Natural killer cell (primary cell): ENCODE measurements at regions not wholly inside any gene's neighbourhood (a gene's known extent, or its start where the extent isn't known, plus 50 kb on each side); places are given as distances from the start of the nearest gene placed in this dataset.
"Not testable (repeated sequence)": the region's sequence is repeated elsewhere in the genome, so short reads cannot be mapped to it uniquely, and the experiment has no call there.

Experiments
- ATAC-seq, 3 donors: fragments of 150-1000 bp in 2 of 3; fragments of 200-7000 bp in 1 of 3; cut with Tn5 transposase; 1 replicate in 1 of 3; 2 replicates in 2 of 3; pipeline ENCODE4 v1.10.0; 2021; ENCODE audit warnings: mild to moderate bottlenecking in 2 of 3, moderate library complexity in 2 of 3
- DNase-seq, 2 donors: peaks; one replicate each; pipeline versions ENCODE4 v3.0.0 to v3.0.0-alpha.2; 2013 to 2021; ENCODE audit warnings: mixed read lengths in 1 of 2
- H3K27ac ChIP-seq: one replicate; pipeline ENCODE4 v1.5.1; 2013; ENCODE audit warnings: mild to moderate bottlenecking, low read length
- H3K27me3 ChIP-seq: one replicate; pipeline ENCODE4 v1.6.1; 2013; ENCODE audit warnings: low read length; ENCODE audit not compliant: control insufficient read depth, insufficient read depth
- H3K36me3 ChIP-seq: one replicate; pipeline ENCODE4 v1.6.1; 2013; ENCODE audit warnings: low read length; ENCODE audit not compliant: control insufficient read depth, insufficient read depth
- H3K4me1 ChIP-seq: one replicate; pipeline ENCODE4 v1.6.1; 2013; ENCODE audit warnings: low read length; ENCODE audit not compliant: control insufficient read depth, insufficient read depth
- H3K4me3 ChIP-seq: one replicate; pipeline ENCODE4 v1.5.1; 2013; ENCODE audit warnings: low read length
- H3K9me3 ChIP-seq: one replicate; pipeline ENCODE4 v1.6.1; 2013; ENCODE audit warnings: low read length; ENCODE audit not compliant: control insufficient read depth, insufficient read depth
- H3K27ac Mint-ChIP-seq, 2 donors: one replicate each; pipeline ENCODE4 v1.8.0; 2022; ENCODE audit warnings: mild to moderate bottlenecking in 2 of 2, mixed read lengths in 2 of 2, moderate library complexity in 1 of 2
- H3K27me3 Mint-ChIP-seq, 2 donors: one replicate each; pipeline ENCODE4 v1.8.0; 2022; ENCODE audit warnings: low read depth in 2 of 2, mixed read lengths in 2 of 2
- H3K36me3 Mint-ChIP-seq: one replicate; pipeline ENCODE4 v1.8.0; 2022; ENCODE audit warnings: mixed read lengths
- H3K4me1 Mint-ChIP-seq, 2 donors: one replicate each; pipeline ENCODE4 v1.8.0; 2022; ENCODE audit warnings: mixed read lengths in 2 of 2
- H3K4me3 Mint-ChIP-seq: one replicate; pipeline ENCODE4 v1.8.0; 2022; ENCODE audit warnings: mild to moderate bottlenecking, moderate library complexity, mixed read lengths
- H3K9me3 Mint-ChIP-seq, 2 donors: one replicate each; pipeline ENCODE4 v1.8.0; 2022; ENCODE audit warnings: mixed read lengths in 2 of 2
- CTCF ChIP-seq: fragments of 200-600 bp; IDR thresholded peaks from one replicate; pipeline ENCODE4 v1.8.0; 2022; ENCODE audit warnings: antibody characterized with exemption
- WGBS: methylation state at CpG from one replicate; pipeline ENCODE4 v1.1.7; 2013; ENCODE audit warnings: missing lambda C conversion rate; ENCODE audit not compliant: insufficient coverage; 5-methylcytosine and 5-hydroxymethylcytosine counted together
- intact Hi-C: fragments of 100-400 bp; cut with micrococcal nuclease; formaldehyde crosslinking; loops from one replicate; pipeline ENCODE4 v1.14.2; 2022

DNA sequence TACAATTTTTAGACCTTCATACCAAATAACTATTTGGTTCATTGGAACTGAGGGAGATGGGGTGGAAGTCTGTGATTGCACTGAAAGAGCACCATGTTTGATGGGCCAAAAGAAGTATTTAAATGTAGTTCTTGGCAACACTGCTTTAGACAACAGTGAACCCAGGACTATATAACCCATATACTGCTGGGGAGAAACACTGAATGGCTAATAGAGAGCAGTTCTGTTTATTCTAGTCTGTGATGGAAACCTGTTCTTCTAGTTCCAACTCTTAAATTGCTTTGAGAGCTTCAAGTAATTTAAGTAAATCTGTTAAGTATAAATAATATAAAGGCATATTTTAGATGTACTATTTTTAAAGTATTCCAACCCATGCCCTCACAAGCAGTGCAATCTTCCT lies 96.3 kb downstream of the NIBAN1 start:
- Histone ChIP-seq H3K4me3 (no peak overlapping the region), H3K4me1 (no peaks in the 10 kb centered on the region), H3K36me3 (peaks cover 6% of the 10 kb centered on the region), H3K27ac (no peak overlapping the region), H3K27me3 (no peaks in the 10 kb centered on the region), H3K9me3 (no peaks in the 10 kb centered on the region)
- ATAC-seq = no peak
- DNase-seq = no peak
- Mint-ChIP-seq H3K9me3 (no peaks in the 10 kb centered on the region), H3K36me3 (no peaks in the 10 kb centered on the region), H3K4me1 (peaks cover 0 to 3% of the 10 kb centered on the region in 2 donors), H3K27me3 (no peaks in the 10 kb centered on the region), H3K27ac (no peak overlapping the region), H3K4me3 (no peak overlapping the region)
- TF ChIP-seq CTCF = no peak
- intact Hi-C loops = no loop called here

GRCh38 chr1:184876015-184876414 lies 98.3 kb downstream of the NIBAN1 start:
- H3K27me3 Mint-ChIP-seq, H3K4me1 ChIP-seq, H3K36me3 Mint-ChIP-seq, H3K4me3 Mint-ChIP-seq, H3K9me3 ChIP-seq, DNase-seq, H3K4me1 Mint-ChIP-seq, H3K27ac ChIP-seq, H3K9me3 Mint-ChIP-seq, H3K4me3 ChIP-seq, H3K27ac Mint-ChIP-seq, H3K27me3 ChIP-seq, ATAC-seq, intact Hi-C loops, H3K36me3 ChIP-seq: not testable (repeated sequence)
- WGBS = 68% methylated on average over 6 of the region's 6 CpGs

DNA sequence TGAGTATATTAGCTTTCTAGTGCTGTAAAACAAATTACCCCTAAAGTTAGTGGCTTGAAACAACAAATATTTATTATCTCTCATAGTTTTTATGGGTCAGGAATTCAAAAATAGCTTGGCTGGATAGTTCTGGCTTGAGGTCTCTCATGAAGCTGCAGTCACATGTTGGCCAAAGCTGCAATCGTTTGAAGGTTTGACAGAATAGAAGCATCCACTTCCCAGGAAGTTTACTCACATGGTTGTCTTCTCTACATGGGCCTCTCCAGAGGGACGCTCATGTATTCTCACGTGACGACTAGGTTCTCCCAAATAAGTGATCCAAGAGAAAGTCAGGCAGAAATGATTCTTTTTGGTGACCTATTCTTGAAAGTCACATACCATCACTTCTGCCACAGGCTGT lies 99.1 kb downstream of the NIBAN1 start:
- no peak for TF ChIP-seq CTCF
- Mint-ChIP-seq H3K4me3 (no peak overlapping the region), H3K9me3 (no peaks in the 10 kb centered on the region), H3K27ac (no peak overlapping the region), H3K4me1 (no peaks in the 10 kb centered on the region), H3K27me3 (no peaks in the 10 kb centered on the region), H3K36me3 (no peaks in the 10 kb centered on the region)
- H3K4me3 ChIP-seq = no peak overlapping the region
- intact Hi-C loops = no loop called here
- ATAC-seq (no peak), DNase-seq (no peak)
- no peaks in the 10 kb centered on the region for H3K9me3 ChIP-seq
- H3K36me3 ChIP-seq = peaks cover 3% of the 10 kb centered on the region
- no peaks in the 10 kb centered on the region for H3K27me3 ChIP-seq
- no peak overlapping the region for H3K27ac ChIP-seq
- H3K4me1 ChIP-seq = no peaks in the 10 kb centered on the region
- 88% methylated on average over 4 of the region's 4 CpGs for WGBS

GRCh38 chr1:184870319-184870718 lies 104.0 kb downstream of the NIBAN1 start:
- no peak overlapping the region for H3K27ac ChIP-seq
- H3K36me3 ChIP-seq = peaks cover 3% of the 10 kb centered on the region
- intact Hi-C loops = no loop called here
- H3K9me3 ChIP-seq = no peaks in the 10 kb centered on the region
- H3K27me3 Mint-ChIP-seq = no peaks in the 10 kb centered on the region
- H3K4me1 Mint-ChIP-seq = peaks cover 27 to 28% of the 10 kb centered on the region in 2 donors
- H3K27me3 ChIP-seq = no peaks in the 10 kb centered on the region
- DNase-seq = peak in 1 of 2 donors; percentile 53
- TF ChIP-seq CTCF = no peak
- 75% methylated on average over 6 of the region's 7 CpGs for WGBS
- H3K4me1 ChIP-seq = peaks cover 12% of the 10 kb centered on the region
- no peaks in the 10 kb centered on the region for H3K36me3 Mint-ChIP-seq
- H3K4me3 Mint-ChIP-seq = no peak overlapping the region
- no peak overlapping the region for H3K27ac Mint-ChIP-seq
- peaks cover 3 to 5% of the 10 kb centered on the region in 2 donors for H3K9me3 Mint-ChIP-seq
- no peak overlapping the region for H3K4me3 ChIP-seq
- no peak for ATAC-seq
